ENCODE measurements at regions not wholly inside any gene's neighbourhood (a gene's known extent, or its start where the extent isn't known, plus 50 kb on each side); places are given as distances from the start of the nearest gene placed in this dataset.

- no peak for TF ChIP-seq CTCF (conservative IDR thresholded peaks at IDR 0.05; ENCODE audit: low read depth in 2 of 2)
- no peak for TF ChIP-seq POLR2AphosphoS5 (IDR thresholded peaks at IDR 0.05; ENCODE audit: low read depth)
- no peak for TF ChIP-seq EZH2 (IDR thresholded peaks at IDR 0.05; ENCODE audit: low read depth, unreplicated experiment)
- TF ChIP-seq ZNF114 (CRISPR knock-in tag; IDR thresholded peaks at IDR 0.05) = no peak
- no peak for TF ChIP-seq REST (IDR thresholded peaks at IDR 0.05; ENCODE audit: unreplicated experiment)
- no peak for TF ChIP-seq NANOG (IDR thresholded peaks at IDR 0.05; ENCODE audit: borderline replicate concordance)
These were observed 197.4 kb upstream of the PRSS16 start for GRCh38 chr6:27049863-27050781.
